ENCODE measurements at regions not wholly inside any gene's neighbourhood (a gene's known extent, or its start where the extent isn't known, plus 50 kb on each side); places are given as distances from the start of the nearest gene placed in this dataset.

GRCh38 chr15:81785679-81786078 lies 260.1 kb downstream of the MEX3B start:
- Histone ChIP-seq H3K27me3 (ENCODE audit: control insufficient read depth in 1 of 2, insufficient read depth in 1 of 2, low read length in 2 of 2) (no peaks in the 10 kb centered on the region), H4K8ac (ENCODE audit: low read length) (no peak overlapping the region), H4K91ac (ENCODE audit: low read length) (no peak overlapping the region), H2BK12ac (ENCODE audit: low read length in 2 of 2) (no peak overlapping the region), H2BK120ac (ENCODE audit: low read depth, low read length) (no peak overlapping the region), H3K79me1 (replicated peaks; ENCODE audit: low read length, poor library complexity, severe bottlenecking) (no peaks in the 10 kb centered on the region), H2BK15ac (ENCODE audit: low read depth, poor library complexity, severe bottlenecking) (no peak overlapping the region), H3K9ac (ENCODE audit: low read length) (no peak overlapping the region), H2BK5ac (ENCODE audit: low read depth, low read length, poor library complexity, severe bottlenecking) (no peak overlapping the region), H3K27ac (ENCODE audit: low read length, poor library complexity, severe bottlenecking) (no peak overlapping the region), H3K4ac (ENCODE audit: low read depth in 1 of 2, low read length in 2 of 2) (no peak overlapping the region), H3K4me2 (ENCODE audit: low read length, poor library complexity, severe bottlenecking) (no peak overlapping the region), H3K14ac (ENCODE audit: low read length in 2 of 2) (no peak overlapping the region), H3K36me3 (ENCODE audit: control insufficient read depth in 1 of 2, insufficient read depth in 2 of 2, low read depth in 1 of 2, low read length in 2 of 2) (no peaks in the 10 kb centered on the region), H2AK5ac (ENCODE audit: low read length, severe bottlenecking) (no peak overlapping the region), H3K4me3 (ENCODE audit: insufficient read depth in 1 of 2, low read depth in 1 of 2, low read length in 2 of 2) (no peak overlapping the region), H3K4me1 (ENCODE audit: control insufficient read depth, insufficient read depth, low read depth, low read length) (no peaks in the 10 kb centered on the region), H3K18ac (ENCODE audit: low read depth in 1 of 2, low read length in 2 of 2) (no peak overlapping the region), H3K23ac (ENCODE audit: low read length in 2 of 2) (no peak overlapping the region), H2AFZ (ENCODE audit: low read depth, low read length) (no peak overlapping the region), H3K9me3 (ENCODE audit: control insufficient read depth, low read length) (no peaks in the 10 kb centered on the region)
- WGBS: 88% methylated on average over 5 of the region's 5 CpGs
- no peak for DNase-seq

GRCh38 chr15:81785181-81785580 lies 260.6 kb downstream of the MEX3B start:
- no peaks in the 10 kb centered on the region for H3K9me3 ChIP-seq (ENCODE audit: control insufficient read depth, low read length)

DNA sequence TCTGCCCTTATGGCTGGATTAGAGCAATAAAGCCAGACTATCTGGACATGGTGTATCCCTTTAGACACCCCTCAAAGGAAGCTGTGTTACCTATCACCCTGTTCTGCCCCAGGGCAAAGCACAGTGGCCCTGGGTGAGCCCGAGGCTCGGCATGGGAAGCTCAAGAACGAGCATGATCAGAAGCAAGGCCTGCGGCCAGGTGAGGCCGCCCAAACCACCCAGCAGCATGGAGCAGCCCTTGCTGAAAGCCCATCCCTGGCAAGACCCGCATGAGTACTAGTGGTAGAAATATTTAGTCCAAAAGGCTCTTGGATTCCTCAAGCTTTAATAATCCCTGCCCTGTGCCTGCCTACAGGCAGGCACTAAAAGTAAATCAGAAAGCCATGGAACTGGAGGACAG lies 261.1 kb downstream of the MEX3B start:
- Histone ChIP-seq H3K79me1 (replicated peaks; ENCODE audit: low read length, poor library complexity, severe bottlenecking) (no peaks in the 10 kb centered on the region), H3K4ac (ENCODE audit: low read depth in 1 of 2, low read length in 2 of 2) (no peak overlapping the region), H2BK120ac (ENCODE audit: low read depth, low read length) (no peak overlapping the region), H2BK12ac (ENCODE audit: low read length in 2 of 2) (no peak overlapping the region), H3K27me3 (ENCODE audit: control insufficient read depth in 1 of 2, insufficient read depth in 1 of 2, low read length in 2 of 2) (no peaks in the 10 kb centered on the region), H3K4me3 (ENCODE audit: insufficient read depth in 1 of 2, low read depth in 1 of 2, low read length in 2 of 2) (no peak overlapping the region), H3K18ac (ENCODE audit: low read depth in 1 of 2, low read length in 2 of 2) (no peak overlapping the region), H2AFZ (ENCODE audit: low read depth, low read length) (no peak overlapping the region), H3K36me3 (ENCODE audit: control insufficient read depth in 1 of 2, insufficient read depth in 2 of 2, low read depth in 1 of 2, low read length in 2 of 2) (no peaks in the 10 kb centered on the region), H3K9me3 (ENCODE audit: control insufficient read depth, low read length) (no peaks in the 10 kb centered on the region), H3K27ac (ENCODE audit: low read length, poor library complexity, severe bottlenecking) (no peak overlapping the region), H3K23ac (ENCODE audit: low read length in 2 of 2) (no peak overlapping the region), H2BK15ac (ENCODE audit: low read depth, poor library complexity, severe bottlenecking) (no peak overlapping the region), H4K8ac (ENCODE audit: low read length) (no peak overlapping the region), H2AK5ac (ENCODE audit: low read length, severe bottlenecking) (no peak overlapping the region), H4K91ac (ENCODE audit: low read length) (no peak overlapping the region), H3K14ac (ENCODE audit: low read length in 2 of 2) (no peak overlapping the region), H3K4me1 (ENCODE audit: control insufficient read depth, insufficient read depth, low read depth, low read length) (no peaks in the 10 kb centered on the region), H3K4me2 (ENCODE audit: low read length, poor library complexity, severe bottlenecking) (no peak overlapping the region), H3K9ac (ENCODE audit: low read length) (no peak overlapping the region), H2BK5ac (ENCODE audit: low read depth, low read length, poor library complexity, severe bottlenecking) (no peak overlapping the region)
- 70% methylated on average over 5 of the region's 6 CpGs for WGBS
- no peak for DNase-seq

More at GRCh38 chr15:81785181-81785580, 260.6 kb downstream of the MEX3B start:
- Histone ChIP-seq H3K18ac (ENCODE audit: low read depth in 1 of 2, low read length in 2 of 2) (no peak overlapping the region), H2AK5ac (ENCODE audit: low read length, severe bottlenecking) (no peak overlapping the region), H2BK5ac (ENCODE audit: low read depth, low read length, poor library complexity, severe bottlenecking) (no peak overlapping the region), H3K4me3 (ENCODE audit: insufficient read depth in 1 of 2, low read depth in 1 of 2, low read length in 2 of 2) (no peak overlapping the region), H4K8ac (ENCODE audit: low read length) (no peak overlapping the region), H2BK120ac (ENCODE audit: low read depth, low read length) (no peak overlapping the region), H3K27me3 (ENCODE audit: control insufficient read depth in 1 of 2, insufficient read depth in 1 of 2, low read length in 2 of 2) (no peaks in the 10 kb centered on the region), H3K14ac (ENCODE audit: low read length in 2 of 2) (no peak overlapping the region), H3K4ac (ENCODE audit: low read depth in 1 of 2, low read length in 2 of 2) (no peak overlapping the region), H3K9ac (ENCODE audit: low read length) (no peak overlapping the region), H3K79me1 (replicated peaks; ENCODE audit: low read length, poor library complexity, severe bottlenecking) (no peaks in the 10 kb centered on the region), H4K91ac (ENCODE audit: low read length) (no peak overlapping the region), H3K4me1 (ENCODE audit: control insufficient read depth, insufficient read depth, low read depth, low read length) (no peaks in the 10 kb centered on the region), H3K4me2 (ENCODE audit: low read length, poor library complexity, severe bottlenecking) (no peak overlapping the region), H3K27ac (ENCODE audit: low read length, poor library complexity, severe bottlenecking) (no peak overlapping the region), H3K36me3 (ENCODE audit: control insufficient read depth in 1 of 2, insufficient read depth in 2 of 2, low read depth in 1 of 2, low read length in 2 of 2) (no peaks in the 10 kb centered on the region), H2BK15ac (ENCODE audit: low read depth, poor library complexity, severe bottlenecking) (no peak overlapping the region), H2BK12ac (ENCODE audit: low read length in 2 of 2) (no peak overlapping the region), H2AFZ (ENCODE audit: low read depth, low read length) (no peak overlapping the region), H3K23ac (ENCODE audit: low read length in 2 of 2) (no peak overlapping the region)
- DNase-seq: no peak
- WGBS: 90% methylated on average over 4 of the region's 4 CpGs

GRCh38 chr15:81783586-81783985 lies 262.2 kb downstream of the MEX3B start:
- Histone ChIP-seq H2BK15ac (ENCODE audit: low read depth, poor library complexity, severe bottlenecking) (no peak overlapping the region), H3K4me3 (ENCODE audit: insufficient read depth in 1 of 2, low read depth in 1 of 2, low read length in 2 of 2) (no peak overlapping the region), H3K4ac (ENCODE audit: low read depth in 1 of 2, low read length in 2 of 2) (no peak overlapping the region), H2AFZ (ENCODE audit: low read depth, low read length) (no peak overlapping the region), H3K4me1 (ENCODE audit: control insufficient read depth, insufficient read depth, low read depth, low read length) (no peaks in the 10 kb centered on the region), H3K18ac (ENCODE audit: low read depth in 1 of 2, low read length in 2 of 2) (no peak overlapping the region), H3K4me2 (ENCODE audit: low read length, poor library complexity, severe bottlenecking) (no peak overlapping the region), H3K14ac (ENCODE audit: low read length in 2 of 2) (no peak overlapping the region), H3K23ac (ENCODE audit: low read length in 2 of 2) (no peak overlapping the region), H4K91ac (ENCODE audit: low read length) (no peak overlapping the region), H3K9ac (ENCODE audit: low read length) (no peak overlapping the region), H2BK5ac (ENCODE audit: low read depth, low read length, poor library complexity, severe bottlenecking) (no peak overlapping the region), H3K79me1 (replicated peaks; ENCODE audit: low read length, poor library complexity, severe bottlenecking) (no peaks in the 10 kb centered on the region), H3K9me3 (ENCODE audit: control insufficient read depth, low read length) (no peaks in the 10 kb centered on the region), H3K27ac (ENCODE audit: low read length, poor library complexity, severe bottlenecking) (no peak overlapping the region), H2AK5ac (ENCODE audit: low read length, severe bottlenecking) (no peak overlapping the region), H3K27me3 (ENCODE audit: control insufficient read depth in 1 of 2, insufficient read depth in 1 of 2, low read length in 2 of 2) (no peaks in the 10 kb centered on the region), H3K36me3 (ENCODE audit: control insufficient read depth in 1 of 2, insufficient read depth in 2 of 2, low read depth in 1 of 2, low read length in 2 of 2) (no peaks in the 10 kb centered on the region), H2BK120ac (ENCODE audit: low read depth, low read length) (no peak overlapping the region), H2BK12ac (ENCODE audit: low read length in 2 of 2) (no peak overlapping the region), H4K8ac (ENCODE audit: low read length) (no peak overlapping the region)
- 87% methylated on average over 2 of the region's 3 CpGs for WGBS
- DNase-seq: no peak
